K562 (cell line): ENCODE measurements at regions not wholly inside any gene's neighbourhood (a gene's known extent, or its start where the extent isn't known, plus 50 kb on each side); places are given as distances from the start of the nearest gene placed in this dataset.
A peak's percentile ranks its signal among the peaks of the same experiment; 100 is the strongest.

ENCODE experiments used
- CAMTA2 ChIP-seq: fragments of 250-450 bp; sonication (Bioruptor Pico); conservative IDR thresholded peaks from 2 replicates; pipeline ENCODE4 v1.5.1; 2022
- POLR2A ChIP-seq: fragments of 450-650 bp; conservative IDR thresholded peaks from 2 replicates; pipeline ENCODE4 v1.6.1; 2016
- ZNF24 ChIP-seq: fragments of 450-650 bp; IDR thresholded peaks from 2 replicates; pipeline ENCODE4 v1.6.1; 2016

DNA sequence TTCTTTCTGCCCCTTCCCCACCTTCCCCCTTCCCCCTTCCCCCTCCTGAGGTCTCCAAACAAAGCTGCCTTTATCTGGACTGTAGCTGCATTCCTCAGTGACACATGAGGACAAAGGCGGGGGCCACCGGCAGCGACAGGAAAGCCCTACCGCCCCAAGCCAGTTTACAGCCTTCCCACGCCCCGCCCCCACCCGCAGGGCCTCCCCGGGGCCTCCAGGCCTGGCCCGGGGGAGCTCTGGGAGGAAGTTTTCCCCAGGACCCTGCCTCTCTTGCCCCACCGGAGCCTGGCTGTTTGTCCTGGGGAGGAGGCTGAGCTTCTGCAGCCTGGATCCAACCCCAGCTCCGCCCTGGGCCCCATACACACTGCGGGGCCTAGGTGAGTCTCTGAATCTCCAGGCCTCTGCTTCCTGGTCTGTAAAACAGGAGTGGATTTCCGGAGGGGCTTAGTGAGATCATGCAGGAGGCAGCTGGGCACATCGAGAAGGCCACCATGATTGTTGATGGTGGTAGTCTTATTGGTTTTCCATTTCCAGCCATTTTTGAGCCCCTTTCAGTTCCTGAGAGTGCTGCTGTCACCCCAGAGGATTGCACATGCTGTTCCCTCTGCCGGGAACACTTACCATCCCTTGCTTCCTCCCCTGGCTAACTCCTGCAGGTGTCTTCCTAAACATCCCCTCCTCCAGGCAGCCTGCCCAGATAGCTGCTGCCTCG lies 130.7 kb downstream of the MN1 start:
- TF ChIP-seq POLR2A: peak; percentile 52; the same call in 1 of the 2 replicates
- TF ChIP-seq ZNF24: no peak
- no peak for TF ChIP-seq CAMTA2 (CRISPR knock-in tag)
